Tongue (tissue), 1 donor: ENCODE measurements at regions not wholly inside any gene's neighbourhood (a gene's known extent, or its start where the extent isn't known, plus 50 kb on each side); places are given as distances from the start of the nearest gene placed in this dataset.
A peak's percentile ranks its signal among the peaks of the same experiment; 100 is the strongest.
"Not testable (repeated sequence)": the region's sequence is repeated elsewhere in the genome, so short reads cannot be mapped to it uniquely, and the experiment has no call there.

ENCODE experiments used
- DNase-seq: peaks from one replicate; pipeline ENCODE4 v3.0.0-alpha.2; 2015

DNA sequence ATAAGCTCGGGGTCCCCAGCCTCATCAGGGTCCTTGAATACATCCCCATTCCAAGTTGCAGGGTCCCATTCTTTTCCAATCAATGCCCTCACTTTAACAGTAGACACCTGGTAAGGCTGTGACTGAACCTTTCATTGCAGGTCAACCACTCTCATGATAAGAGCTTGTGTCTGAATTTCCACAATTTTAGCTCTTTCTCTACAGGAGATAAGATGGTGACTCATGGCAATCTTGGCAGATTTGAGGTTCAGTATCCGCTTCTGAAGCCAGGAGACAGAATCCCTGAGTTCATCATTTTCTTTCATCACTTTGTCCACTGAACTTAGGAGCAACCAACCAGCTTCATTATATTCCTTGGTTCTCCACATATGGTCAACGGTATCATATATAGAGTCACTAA lies 409.9 kb downstream of the TMEM232 start:
- DNase-seq = not testable (repeated sequence)

- DNase-seq = no peak
Observed at GRCh38 chr5:110321117-110321516, 405.4 kb downstream of the TMEM232 start.

DNA sequence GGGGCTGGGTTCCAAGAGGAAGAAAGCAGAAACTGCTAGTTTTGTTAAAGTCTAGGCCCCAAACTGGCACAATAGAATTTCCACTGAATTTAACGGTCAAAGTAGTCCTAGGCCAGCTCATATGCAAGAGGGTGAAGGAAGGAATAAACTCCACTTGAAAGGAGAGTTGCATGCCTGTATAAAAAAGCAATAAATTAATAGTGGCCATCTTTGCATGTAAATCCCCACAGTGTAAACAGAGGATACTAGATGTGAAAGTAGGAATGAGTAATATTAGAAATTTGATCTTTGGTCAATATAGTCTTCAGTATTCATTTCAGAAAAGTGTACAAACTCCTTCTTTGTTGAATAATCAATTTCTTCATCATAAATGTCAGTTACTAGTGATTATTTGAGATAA lies 403.1 kb downstream of the TMEM232 start:
- DNase-seq = no peak

DNA sequence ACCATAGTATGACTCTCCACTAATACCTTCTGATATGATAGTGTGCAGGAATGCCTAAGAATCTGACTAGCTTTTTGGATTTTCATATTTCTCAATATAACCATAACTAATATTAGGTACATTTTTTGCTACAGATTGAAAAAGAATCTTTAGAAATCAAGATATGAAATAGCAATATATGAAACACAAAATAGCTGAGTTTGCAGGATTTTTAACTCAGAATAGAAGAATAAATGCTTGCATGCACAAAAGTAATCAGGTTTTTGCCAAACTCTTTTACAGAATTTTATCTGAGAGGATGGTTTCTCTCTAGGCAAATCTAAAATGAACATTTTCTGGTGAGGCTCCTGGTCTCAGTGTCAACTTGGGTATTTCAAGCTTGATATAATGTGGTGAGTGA lies 402.6 kb downstream of the TMEM232 start:
- no peak for DNase-seq

DNA sequence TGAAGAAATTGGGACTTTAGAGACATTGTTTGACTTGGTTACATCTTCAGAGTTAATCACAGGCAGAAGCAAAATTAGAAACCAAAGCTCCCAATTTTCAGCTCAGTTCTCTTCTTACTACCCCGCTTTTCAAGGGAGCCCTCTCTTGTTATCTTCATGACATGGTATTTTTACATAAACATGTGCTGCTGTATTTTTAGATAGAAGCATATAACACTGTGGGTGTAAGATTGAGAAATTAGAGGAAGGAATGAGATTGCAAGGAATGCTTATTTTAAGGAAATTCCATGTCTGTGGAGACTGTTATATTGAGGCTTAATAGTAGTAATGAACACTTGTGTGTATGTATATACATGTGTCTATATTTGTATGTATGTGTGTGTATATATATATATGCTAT lies 401.6 kb downstream of the TMEM232 start:
- no peak for DNase-seq

DNA sequence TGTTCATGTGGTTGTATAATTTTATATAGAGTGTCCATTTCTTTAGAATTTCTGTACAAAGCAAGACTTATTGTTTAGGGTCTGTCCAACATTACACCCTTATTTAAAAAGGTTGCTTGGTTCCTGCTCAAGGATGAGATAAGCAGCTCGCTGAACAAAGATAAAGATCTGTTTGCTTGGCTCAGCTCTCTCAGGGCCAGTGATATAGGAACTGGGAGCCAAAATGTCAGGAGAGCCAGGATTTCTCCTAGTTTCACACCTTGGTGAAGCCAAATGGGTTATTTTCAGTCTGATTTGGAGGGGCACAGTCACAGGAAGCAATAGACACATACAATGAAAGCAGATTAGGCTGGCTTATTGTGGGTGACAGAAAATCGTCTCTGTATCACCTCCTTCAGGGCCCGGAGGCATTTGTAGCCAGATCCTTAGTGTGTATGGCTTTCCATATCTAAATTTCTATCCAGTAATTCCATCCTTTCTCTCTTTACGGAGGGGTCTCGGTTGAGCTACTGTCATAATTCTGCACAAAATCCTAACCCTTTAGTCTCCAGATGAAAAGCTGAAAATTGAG lies 396.4 kb downstream of the TMEM232 start:
- DNase-seq = no peak

DNA sequence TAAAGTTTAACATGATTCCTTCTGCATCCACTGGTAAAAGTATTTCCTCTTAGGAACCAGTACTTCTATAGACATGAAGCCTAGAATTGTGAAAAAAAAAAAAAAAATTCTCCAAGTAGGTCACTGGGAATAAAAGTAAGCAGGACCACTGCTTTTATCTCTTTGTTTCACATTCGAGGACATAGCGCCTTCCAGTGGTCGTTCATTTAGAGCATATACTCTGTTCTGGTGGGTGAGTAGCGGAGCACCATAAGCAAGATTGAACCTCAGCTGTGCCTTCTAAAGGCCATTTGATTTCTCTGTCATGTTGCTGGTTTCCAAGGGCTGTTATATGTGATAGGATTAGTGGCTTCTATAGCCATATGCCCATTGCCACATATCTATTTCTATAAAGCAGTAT lies 393.1 kb downstream of the TMEM232 start:
- DNase-seq = no peak

- DNase-seq = peak; percentile 17
Observed at GRCh38 chr5:110335361-110336066, 391.0 kb downstream of the TMEM232 start.

DNA sequence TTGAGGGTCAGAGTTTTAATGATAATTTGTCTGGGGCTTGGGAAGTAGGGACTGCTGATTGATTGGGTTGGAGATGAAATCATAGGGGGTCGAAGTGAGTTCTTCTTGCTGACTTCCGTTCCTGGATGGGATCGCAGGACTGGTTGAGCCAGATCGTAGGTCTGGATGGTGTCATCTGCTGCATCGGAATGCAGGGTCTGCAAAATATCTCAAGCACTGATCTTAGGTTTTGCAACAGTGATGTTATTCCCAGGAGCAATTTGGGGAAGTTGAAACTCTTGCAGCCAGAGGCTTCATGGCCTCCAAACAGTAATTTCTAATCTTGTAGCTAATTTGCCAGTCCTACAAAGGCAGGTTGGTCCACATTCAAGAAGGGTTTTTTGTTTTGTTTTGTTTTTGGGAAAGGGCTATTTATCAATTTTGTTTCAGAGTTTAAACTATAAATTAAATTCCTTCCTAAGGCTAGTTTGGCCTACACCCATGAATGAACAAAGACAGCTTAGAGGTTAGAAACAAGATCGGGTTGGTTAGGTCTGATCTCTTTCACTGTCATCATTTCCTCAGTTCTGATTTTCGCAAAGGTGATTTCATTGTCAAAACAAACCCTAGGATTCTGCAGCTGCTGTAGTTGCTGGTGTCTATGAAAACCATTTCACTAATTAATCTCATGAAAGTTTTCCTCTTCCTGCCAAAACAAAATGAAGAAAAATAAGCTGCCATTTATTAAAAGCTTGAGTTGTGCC lies 388.0 kb downstream of the TMEM232 start:
- peak; percentile 28 for DNase-seq

DNA sequence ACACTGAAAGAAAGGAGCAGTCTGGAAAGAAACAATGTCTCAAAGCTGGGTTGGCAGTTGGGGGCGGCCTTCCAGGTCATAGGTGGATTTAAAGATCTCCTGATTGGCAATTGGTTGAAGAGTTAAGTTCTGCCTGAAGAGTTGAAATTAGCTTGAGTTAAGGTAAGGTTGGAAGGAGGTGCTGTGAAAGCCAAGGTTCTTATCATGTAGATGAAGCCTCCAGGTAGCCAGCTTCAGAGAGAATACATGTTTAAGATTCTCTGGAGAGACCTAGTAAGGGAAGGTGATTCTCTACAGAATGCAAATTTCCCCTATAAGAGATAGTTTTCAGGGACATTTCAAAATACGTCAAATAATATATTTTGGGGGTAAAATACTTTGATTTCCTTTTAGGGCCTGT lies 387.1 kb downstream of the TMEM232 start:
- no peak for DNase-seq

- DNase-seq = no peak
Observed at GRCh38 chr5:110341836-110342235, 384.6 kb downstream of the TMEM232 start.

- DNase-seq = no peak
Observed at GRCh38 chr5:110342683-110343082, 383.8 kb downstream of the TMEM232 start.

DNA sequence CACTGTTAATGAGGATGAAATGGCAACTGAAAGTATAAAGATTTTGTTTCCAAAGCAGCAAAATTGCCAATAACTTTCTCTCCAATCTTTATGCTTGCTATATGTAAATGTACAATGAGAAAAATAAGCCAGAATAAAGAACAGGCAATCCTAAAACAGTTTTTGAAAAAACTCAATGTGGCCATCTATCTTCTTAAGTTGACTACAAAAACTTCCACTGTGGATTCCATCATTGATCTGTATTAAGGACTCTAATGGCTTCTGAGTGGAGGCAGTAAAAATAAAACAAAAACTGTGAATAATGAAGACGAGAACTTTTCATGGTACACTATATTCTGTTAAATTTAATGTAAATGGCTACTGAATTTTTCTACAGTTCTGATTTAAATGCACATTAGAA lies 382.9 kb downstream of the TMEM232 start:
- DNase-seq = no peak

GRCh38 chr5:110345623-110346022 lies 380.8 kb downstream of the TMEM232 start:
- no peak for DNase-seq

DNA sequence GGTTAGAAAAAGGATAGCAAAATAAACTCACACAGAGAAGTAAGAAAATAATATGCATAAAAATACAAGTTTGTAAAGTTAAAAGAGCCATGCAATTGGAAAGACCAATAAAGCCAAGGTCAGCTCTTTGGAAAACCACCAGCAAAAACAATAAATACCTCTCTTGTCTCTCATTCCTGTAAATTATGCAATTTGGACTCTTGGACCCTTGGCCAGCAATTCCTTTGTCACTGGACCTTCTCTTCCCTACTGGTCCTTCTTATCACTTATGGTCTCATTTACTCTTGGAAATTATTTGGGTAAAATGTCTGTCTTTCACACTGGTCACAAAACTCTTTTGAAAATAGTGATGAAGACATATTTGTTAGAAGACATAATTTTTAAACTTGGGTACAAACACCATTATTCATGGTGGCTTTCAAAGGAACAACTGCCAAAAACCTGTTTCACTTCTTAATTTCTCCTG lies 379.5 kb downstream of the TMEM232 start:
- DNase-seq = no peak

- DNase-seq = no peak
Observed at GRCh38 chr5:110347781-110348180, 378.7 kb downstream of the TMEM232 start.

DNA sequence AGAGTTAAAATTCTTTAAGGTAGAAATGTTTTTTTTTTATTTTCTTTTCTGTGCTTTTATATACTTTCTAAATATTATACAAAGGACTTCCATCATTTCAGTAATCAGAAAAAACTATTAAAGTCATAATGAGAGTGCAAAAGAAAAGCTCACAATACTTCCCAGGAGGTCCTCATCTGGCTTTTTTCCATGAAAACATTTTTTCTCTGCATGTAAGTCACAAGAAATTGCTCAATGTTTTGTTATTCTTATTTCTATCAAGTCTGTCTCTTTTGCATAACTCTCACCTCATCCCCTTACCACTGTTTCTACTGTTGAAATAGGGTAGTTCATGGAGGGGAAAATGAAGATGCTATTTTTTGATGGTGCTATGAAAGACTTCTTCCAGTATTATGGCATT lies 375.0 kb downstream of the TMEM232 start:
- no peak for DNase-seq

DNA sequence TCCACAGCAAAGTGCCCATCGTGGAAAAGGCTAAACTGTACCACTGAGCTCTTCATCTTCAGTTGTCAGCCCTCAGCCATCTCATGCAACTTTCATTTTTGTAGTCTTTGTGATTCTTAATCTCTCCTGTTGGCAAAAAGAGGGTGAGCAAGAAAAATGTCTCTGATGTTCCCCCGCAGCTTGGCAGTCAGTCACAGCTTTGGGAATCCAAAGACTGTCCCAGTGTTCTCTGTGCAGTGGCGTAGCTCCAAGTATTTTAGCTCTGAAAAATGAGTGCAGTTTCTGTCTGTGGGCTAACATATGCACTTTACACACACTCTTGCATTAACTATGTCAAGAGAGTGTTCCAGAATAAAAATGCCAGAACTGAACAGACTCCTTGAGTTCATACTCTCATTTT lies 372.2 kb downstream of the TMEM232 start:
- peak; percentile 21 for DNase-seq

- DNase-seq = no peak
Observed at GRCh38 chr5:110354915-110355644, 371.4 kb downstream of the TMEM232 start.

GRCh38 chr5:110356677-110357076 lies 369.8 kb downstream of the TMEM232 start:
- no peak for DNase-seq

DNA sequence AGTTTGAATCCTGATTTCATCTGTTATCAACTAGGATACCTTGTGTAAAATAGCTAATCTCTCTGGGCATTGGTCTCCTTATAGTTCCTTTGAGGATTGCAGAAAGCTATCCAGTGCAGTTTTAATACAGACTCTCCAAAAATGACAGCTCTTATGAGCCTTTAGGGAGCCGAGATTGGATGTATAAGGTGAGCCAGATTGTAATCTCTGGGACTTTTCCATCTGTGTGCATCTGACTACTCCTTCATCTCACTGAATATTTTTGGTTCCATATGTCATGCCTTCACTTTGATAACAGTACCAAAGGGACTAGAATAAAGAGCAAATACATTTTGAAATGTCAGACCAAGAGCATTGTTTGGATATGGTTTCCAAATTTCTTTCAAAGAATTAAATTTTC lies 367.2 kb downstream of the TMEM232 start:
- DNase-seq = no peak

DNA sequence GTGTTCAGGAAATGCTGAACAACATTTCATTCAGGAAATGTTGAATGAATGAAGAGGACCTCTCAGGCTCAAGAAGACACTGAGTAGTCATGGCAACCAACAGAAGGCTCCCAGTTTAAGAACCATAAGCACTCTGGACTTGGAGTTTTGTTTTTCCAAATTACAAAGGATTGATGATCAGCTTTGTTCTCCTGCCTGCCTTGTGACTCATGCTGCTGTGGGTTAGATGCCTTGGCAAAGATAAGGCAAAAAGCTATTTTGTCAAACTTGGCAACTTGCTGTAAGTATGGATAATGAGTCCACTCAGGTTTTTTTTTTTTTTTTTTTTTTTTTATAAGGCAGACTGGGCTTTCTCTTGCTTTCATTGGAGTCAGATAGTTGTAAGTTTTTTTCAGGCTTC lies 365.0 kb downstream of the TMEM232 start:
- no peak for DNase-seq

DNA sequence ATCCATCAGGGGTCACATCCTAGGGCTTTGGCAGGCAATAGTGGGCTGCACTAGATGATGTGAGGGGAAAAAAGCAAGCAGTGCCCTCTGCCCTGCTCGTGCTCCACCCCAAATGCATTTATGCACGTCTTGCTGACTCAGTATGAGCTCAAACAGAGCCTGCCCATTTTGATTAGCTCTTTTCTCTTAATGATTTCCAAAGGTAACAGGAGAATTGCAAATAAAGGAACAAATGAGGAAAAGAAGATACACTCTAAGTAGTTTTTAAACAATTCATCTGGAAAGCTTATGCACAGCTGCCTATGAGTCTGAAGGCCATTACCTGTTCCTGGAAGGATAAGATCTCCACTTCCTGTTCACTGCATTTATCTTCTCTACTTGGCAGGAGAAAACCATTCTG lies 364.2 kb downstream of the TMEM232 start:
- no peak for DNase-seq
